ENCODE measurements at regions not wholly inside any gene's neighbourhood (a gene's known extent, or its start where the extent isn't known, plus 50 kb on each side); places are given as distances from the start of the nearest gene placed in this dataset.

DNA sequence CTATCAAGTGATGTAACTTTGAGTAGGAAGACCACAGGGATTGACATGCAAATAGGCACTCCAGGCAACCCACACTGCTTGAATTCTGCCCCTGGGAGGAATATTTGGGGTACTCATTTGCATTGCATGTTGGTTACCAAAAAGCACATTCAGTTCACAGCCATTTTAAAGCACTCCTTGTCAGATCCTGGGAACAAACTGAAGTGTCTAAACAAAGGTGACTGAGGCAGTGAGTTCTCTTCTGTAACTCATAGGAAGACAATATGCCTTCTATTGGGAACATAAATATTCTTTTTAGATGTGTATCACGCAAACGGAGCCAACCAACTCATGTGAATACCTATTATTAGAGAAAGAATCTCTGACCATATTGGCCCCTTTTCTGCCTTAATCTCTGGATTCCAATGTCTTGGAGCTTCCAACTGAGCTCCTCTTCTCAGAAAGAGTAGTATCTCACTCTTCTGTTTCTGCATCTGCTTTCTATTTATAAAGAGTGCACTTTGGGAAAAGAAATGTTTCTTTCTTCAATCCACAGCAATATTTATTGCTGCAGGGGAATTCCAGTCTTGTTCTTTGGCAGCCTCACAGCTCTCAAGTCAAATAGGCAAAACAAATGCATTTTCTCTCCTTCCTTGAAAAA is 125.7 kb upstream of the NBEA start:
- TF ChIP-seq, protein P1, sequence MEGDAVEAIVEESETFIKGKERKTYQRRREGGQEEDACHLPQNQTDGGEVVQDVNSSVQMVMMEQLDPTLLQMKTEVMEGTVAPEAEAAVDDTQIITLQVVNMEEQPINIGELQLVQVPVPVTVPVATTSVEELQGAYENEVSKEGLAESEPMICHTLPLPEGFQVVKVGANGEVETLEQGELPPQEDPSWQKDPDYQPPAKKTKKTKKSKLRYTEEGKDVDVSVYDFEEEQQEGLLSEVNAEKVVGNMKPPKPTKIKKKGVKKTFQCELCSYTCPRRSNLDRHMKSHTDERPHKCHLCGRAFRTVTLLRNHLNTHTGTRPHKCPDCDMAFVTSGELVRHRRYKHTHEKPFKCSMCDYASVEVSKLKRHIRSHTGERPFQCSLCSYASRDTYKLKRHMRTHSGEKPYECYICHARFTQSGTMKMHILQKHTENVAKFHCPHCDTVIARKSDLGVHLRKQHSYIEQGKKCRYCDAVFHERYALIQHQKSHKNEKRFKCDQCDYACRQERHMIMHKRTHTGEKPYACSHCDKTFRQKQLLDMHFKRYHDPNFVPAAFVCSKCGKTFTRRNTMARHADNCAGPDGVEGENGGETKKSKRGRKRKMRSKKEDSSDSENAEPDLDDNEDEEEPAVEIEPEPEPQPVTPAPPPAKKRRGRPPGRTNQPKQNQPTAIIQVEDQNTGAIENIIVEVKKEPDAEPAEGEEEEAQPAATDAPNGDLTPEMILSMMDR (IDR thresholded peaks at IDR 0.05 in 8 of 11, conservative IDR thresholded peaks at IDR 0.05 in 3 of 11), result no peak
- TF ChIP-seq POLR2AphosphoS5 (IDR thresholded peaks at IDR 0.05) (no peak), POLR2A (IDR thresholded peaks at IDR 0.05) (no peak)
- H3K4me3 ChIP-seq, result no peak overlapping the region
- H3K4me1 ChIP-seq, result peaks cover 0 to 15% (median 0%) of the 10 kb centered on the region in 6 donors
- intact Hi-C loops (cut with DNase I; ENCODE audit: low total_unique reads), result no loop called here
- H3K27me3 ChIP-seq (replicated peaks in 1 of 7), result no peaks in the 10 kb centered on the region
- H3K27ac ChIP-seq, result peak overlapping the region in 1 of 8 donors; percentile 45
- no peaks in the 10 kb centered on the region for H3K36me3 ChIP-seq
- H3K9me3 ChIP-seq, result peaks cover 0 to 26% (median 18%) of the 10 kb centered on the region in 8 donors
- WGBS, 5 donors, result 49 to 66% (median 61%) methylated on average over 2 of the region's 2 CpGs
- DNase-seq, result no peak

DNA sequence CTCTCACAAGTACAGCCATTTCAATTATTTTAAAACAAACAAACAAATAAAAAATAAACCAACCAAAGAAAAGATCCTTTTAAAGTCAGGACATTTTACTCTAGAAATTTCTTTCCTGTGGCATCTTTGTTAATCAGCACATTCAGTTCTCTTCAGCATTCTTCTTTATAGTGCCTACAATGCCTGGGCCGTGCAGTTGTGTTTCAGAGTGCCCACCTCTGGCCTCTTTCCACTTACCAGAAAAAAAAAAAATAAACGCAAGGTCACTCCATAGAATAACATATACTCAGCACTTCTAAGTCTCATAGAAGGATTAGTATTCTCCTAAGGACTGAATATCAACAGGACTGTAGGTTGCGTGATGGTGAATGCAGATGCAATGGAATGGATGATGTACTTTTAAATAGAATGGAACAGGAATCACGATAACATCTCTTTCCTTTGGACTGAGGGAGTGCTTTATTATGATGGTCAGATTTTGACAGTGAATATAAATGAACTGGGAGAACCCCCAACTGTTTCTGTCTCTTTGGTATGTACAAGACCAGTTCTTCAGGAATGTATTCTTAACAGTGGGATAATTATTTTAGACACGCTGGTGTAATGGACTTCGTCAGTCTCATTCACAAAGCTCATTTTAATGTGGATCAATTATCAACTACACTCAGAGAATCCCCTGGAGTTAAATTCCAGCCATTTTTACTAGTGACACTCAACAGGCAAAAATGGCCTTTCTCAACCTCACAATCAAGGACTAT is 125.0 kb upstream of the NBEA start:
- no peaks in the 10 kb centered on the region for H3K36me3 ChIP-seq
- no peak for TF ChIP-seq POLR2AphosphoS5 (IDR thresholded peaks at IDR 0.05)
- TF ChIP-seq, protein P1 (IDR thresholded peaks at IDR 0.05 in 8 of 11, conservative IDR thresholded peaks at IDR 0.05 in 3 of 11), result no peak
- TF ChIP-seq POLR2A (IDR thresholded peaks at IDR 0.05), result no peak
- peak overlapping the region in 4 of 8 donors; percentile 5 to 45 (median 21) for H3K27ac ChIP-seq
- 46 to 63% (median 56%) methylated on average over 6 of the region's 6 CpGs for WGBS, 5 donors
- H3K4me3 ChIP-seq, result no peak overlapping the region
- H3K4me1 ChIP-seq, result peaks cover 0 to 15% (median 0%) of the 10 kb centered on the region in 6 donors
- no peaks in the 10 kb centered on the region for H3K27me3 ChIP-seq (replicated peaks in 1 of 7)
- H3K9me3 ChIP-seq, result peaks cover 0 to 19% (median 12%) of the 10 kb centered on the region in 8 donors
- intact Hi-C loops (cut with DNase I; ENCODE audit: low total_unique reads), result no loop called here
- no peak for DNase-seq

DNA sequence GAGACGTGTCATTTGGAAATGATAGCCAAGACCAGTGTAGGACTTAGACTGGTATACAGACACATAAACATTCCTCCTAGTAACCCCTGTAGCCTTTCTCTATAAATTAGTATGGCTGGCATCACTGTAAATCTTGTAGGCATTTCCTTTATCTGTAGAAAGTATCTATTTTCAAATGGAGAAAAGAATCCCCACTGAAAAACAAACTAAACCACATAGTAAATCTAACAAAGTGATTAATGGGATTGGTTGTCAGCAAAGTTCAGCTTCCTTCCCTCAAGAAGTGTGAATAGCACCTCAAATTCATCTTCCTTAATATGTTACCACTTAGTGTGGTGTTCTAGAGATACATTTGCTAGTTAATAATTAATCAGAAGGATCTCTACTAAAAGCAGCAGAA is 119.4 kb upstream of the NBEA start:
- TF ChIP-seq, protein P1 (IDR thresholded peaks at IDR 0.05 in 8 of 11, conservative IDR thresholded peaks at IDR 0.05 in 3 of 11), result no peak
- no peak for TF ChIP-seq POLR2AphosphoS5 (IDR thresholded peaks at IDR 0.05)
- no peak for TF ChIP-seq POLR2A (IDR thresholded peaks at IDR 0.05)
- no peaks in the 10 kb centered on the region for H3K9me3 ChIP-seq
- no peaks in the 10 kb centered on the region for H3K27me3 ChIP-seq (replicated peaks in 1 of 7)
- no peak overlapping the region for H3K4me3 ChIP-seq
- intact Hi-C loops (cut with DNase I; ENCODE audit: low total_unique reads), result no loop called here
- no peaks in the 10 kb centered on the region for H3K36me3 ChIP-seq
- no peak for DNase-seq
- no peak overlapping the region for H3K27ac ChIP-seq
- 73 to 90% (median 88%) methylated on average over 1 of the region's 1 CpG for WGBS, 5 donors
- H3K4me1 ChIP-seq, result peaks cover 0 to 2% (median 0%) of the 10 kb centered on the region in 6 donors

DNA sequence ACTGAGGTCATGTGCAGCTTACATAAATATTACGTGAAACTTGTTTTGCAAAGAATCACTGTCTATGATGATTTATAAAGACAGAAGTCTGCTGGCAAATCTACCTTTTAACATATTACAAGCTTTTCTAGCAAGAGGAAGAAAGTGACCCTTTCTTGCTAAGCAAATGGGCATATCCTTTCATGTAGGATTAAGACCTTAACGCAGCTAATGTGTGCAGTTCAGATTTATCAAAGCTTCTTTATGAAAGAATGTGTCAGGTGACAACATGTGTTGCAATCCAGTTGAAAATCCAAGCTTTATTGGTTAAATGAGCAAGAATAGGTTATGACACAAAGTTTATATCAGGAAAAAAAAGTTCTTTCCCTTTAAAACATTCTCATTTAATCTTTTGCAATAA is 115.6 kb upstream of the NBEA start:
- Histone ChIP-seq H3K4me1 (no peaks in the 10 kb centered on the region), H3K4me3 (no peak overlapping the region), H3K36me3 (no peaks in the 10 kb centered on the region), H3K27ac (no peak overlapping the region), H3K9me3 (no peaks in the 10 kb centered on the region), H3K27me3 (replicated peaks in 1 of 7) (no peaks in the 10 kb centered on the region)
- WGBS, 5 donors, result 70 to 86% (median 78%) methylated on average over 2 of the region's 2 CpGs
- DNase-seq, result no peak
- TF ChIP-seq, protein P1 (IDR thresholded peaks at IDR 0.05 in 8 of 11, conservative IDR thresholded peaks at IDR 0.05 in 3 of 11), result no peak
- TF ChIP-seq POLR2AphosphoS5 (IDR thresholded peaks at IDR 0.05), result no peak
- no peak for TF ChIP-seq POLR2A (IDR thresholded peaks at IDR 0.05)
- intact Hi-C loops (cut with DNase I; ENCODE audit: low total_unique reads), result no loop called here

All from spleen (tissue), 11 donors.